GM21381 (cell line): ENCODE measurements at regions not wholly inside any gene's neighbourhood (a gene's known extent, or its start where the extent isn't known, plus 50 kb on each side); places are given as distances from the start of the nearest gene placed in this dataset.

Experiments
- ATAC-seq: cut with Tn5 transposase; IDR thresholded peaks from one replicate; pipeline ENCODE4 v1.9.1; 2021; ENCODE audit warnings: mild to moderate bottlenecking, moderate library complexity; ENCODE audit not compliant: unreplicated experiment

- no peak for ATAC-seq
Measured at GRCh38 chrX:96619588-96619987, 65.1 kb upstream of the DIAPH2 start.

DNA sequence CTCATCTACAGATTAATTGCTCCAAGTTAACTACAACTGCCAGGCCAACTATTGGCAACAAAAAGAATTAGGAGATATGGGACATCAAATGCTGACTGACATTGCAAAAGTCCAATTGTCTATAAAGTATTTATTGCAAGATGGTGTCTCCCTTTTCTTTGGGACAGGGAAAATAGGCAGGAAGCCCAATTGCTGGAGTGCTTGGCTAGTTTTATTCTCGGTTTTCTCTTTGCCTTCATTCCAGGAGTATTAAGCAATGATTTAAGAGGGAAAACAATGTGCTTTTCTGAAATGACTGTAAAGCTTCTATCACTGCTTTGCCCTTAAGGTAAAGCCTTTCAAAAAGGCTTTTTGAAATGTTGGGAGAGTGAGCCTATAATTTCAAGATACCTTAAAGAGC lies 62.8 kb upstream of the DIAPH2 start:
- ATAC-seq: no peak
